GM19467 (cell line): ENCODE measurements at regions not wholly inside any gene's neighbourhood (a gene's known extent, or its start where the extent isn't known, plus 50 kb on each side); places are given as distances from the start of the nearest gene placed in this dataset.
"Not testable (repeated sequence)": the region's sequence is repeated elsewhere in the genome, so short reads cannot be mapped to it uniquely, and the experiment has no call there.

ENCODE experiments used
- ATAC-seq: cut with Tn5 transposase; IDR thresholded peaks from one replicate; pipeline ENCODE4 v1.9.1; 2021; ENCODE audit warnings: mild to moderate bottlenecking, moderate library complexity; ENCODE audit not compliant: unreplicated experiment

DNA sequence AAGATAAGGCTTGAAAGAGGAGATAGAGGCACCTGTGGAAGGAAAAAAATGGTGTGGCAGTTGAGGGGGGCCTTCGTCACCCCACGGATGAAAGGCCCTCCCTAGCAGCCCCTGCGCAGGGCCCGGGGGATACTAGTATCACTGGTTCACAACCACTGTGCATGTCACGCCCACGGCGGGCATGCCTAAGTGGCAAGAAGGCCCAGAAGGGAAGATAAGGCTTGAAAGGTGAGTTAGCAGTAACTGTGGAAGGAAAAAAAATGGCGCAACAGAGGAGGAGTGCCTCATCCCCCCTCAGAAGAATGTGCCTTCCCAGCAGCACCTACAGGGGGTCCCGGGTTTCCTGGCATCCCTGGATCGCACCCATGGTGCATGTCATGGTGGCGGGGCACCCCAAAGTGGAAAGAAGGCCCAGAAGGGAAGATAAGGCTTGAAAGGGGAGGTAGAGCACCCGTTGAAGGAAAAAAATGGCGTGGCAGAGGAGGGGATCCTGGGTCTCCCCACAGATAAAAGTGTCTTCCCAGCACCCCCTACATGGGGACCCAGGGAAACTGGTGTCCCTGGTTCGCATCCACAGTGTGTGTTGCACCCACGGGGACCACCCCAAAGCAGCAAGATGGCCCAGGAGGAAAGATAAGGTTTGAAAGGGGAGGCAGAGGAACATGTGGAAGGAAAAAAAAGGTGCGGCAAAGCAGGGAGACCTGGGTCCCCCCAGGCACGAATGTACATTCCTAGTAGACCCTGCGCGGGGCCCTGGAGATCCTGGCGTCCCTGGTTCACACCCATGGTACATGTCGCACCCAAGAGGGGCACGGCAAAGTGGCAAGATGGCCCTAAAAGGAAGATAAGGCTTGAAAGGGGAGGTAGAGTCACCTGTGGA, 279.2 kb downstream of the ALG10 start:
- ATAC-seq: no peak

DNA sequence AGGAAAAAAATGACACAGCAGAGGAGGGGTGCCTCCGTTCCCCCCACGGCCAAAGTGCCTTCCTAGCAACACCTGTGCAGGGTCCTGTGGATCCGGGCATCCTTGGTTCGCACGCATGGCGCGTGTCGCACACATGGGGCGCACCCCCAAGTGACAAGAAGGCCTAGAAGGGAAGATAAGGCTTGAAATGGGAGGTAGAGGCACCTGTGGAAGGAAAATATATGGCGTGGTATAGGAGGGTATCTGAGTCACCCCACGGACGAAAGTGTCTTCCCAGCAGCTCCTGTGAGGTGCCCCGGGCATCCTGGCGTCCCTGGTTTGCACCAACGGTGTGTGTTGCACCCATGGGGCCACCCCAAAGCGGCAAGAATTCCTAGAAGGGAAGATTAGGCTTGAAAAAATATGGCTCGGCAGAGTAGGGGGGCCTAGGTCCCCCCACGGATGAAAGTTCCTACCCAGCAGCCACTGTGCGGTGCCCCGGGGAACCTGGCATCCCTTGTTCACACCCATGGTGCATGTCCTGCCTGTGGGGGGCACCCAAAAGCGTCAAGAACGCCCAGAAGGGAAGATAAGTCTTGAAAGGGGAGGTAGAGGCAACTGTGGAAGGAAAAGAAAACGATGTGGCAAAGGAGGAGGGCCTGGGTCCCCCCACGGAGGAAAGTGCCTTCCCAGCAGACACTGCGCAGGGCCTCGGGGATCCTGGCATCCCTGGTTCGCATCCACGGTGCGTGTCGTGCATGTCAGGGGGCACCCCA, 280.0 kb downstream of the ALG10 start:
- ATAC-seq: no peak

DNA sequence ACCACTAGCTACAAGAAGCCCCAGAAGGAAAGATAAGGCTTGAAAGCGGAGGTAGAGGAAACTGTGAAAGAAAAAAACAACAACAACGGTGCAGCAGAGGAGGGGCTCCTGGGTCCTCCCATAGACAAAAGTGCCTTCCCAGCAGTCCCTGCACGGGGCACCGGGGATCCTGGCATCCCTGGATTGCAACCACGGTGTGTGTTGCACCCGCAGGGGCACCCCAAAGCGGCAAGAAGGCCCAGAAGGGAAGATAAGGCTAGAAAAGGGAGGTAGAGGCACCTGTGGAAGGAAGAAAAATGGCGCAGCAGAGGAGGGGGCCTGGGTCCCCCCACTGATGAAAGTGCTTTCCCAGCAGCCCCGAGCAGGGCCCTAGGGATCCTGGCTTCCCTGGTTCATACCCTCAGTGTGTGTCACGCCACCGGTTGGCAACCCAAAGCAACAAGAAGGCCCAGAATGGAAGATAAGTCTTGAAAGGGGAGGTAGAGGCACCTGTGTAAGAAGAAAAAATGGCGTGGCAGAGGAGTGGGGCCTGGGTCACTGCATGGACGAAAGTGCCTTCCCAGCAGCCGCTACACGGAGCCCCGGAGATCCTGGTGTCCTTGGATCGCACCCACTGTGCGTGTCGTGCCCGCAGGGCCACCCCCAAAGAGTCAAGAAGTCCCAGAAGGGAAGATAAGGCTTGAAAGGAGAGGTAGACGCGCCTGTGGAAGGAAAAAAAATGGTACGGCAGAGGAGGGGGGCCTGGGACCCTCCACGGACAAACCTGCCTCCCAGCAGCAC, 281.0 kb downstream of the ALG10 start:
- ATAC-seq: no peak

DNA sequence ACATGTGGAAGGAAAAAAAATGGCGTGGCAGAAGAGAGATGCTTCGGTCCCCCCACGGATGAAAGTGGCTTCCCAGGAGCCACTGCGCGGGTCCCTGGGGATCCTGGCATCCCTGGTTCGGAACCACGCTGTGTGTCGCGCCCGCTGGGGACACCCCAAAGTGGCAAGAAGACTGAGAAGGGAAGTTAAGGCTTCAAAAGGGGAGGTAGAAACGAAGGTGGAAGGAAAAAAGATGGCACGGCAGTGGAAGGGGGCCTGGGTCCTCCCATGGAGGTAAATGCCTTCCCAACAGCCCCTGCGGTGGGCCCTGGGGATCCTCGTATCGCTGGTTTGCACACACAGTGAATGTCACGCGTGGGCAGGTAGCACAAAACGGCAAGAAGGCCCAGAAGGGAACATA, 281.7 kb downstream of the ALG10 start:
- no peak for ATAC-seq

DNA sequence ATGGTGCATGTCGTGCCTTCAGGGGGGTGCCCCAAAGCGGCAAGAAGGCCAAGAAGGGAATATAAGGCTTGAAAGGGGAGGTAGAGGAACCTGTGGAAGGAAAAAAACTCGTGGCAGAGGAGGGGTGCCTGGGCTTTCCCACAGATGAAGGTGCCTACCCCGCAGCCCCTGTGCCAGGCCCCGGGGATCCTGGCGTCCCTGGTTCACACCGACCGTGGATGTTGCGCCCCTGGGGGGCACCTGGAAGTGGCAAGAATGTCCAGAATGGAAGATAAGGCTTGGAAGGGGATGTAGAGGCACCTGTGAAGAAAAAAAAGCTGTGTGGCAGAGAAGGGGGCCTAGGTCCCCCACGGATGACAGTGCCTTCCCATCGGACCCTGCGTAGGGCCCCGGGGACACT, 282.2 kb downstream of the ALG10 start:
- ATAC-seq: no peak

DNA sequence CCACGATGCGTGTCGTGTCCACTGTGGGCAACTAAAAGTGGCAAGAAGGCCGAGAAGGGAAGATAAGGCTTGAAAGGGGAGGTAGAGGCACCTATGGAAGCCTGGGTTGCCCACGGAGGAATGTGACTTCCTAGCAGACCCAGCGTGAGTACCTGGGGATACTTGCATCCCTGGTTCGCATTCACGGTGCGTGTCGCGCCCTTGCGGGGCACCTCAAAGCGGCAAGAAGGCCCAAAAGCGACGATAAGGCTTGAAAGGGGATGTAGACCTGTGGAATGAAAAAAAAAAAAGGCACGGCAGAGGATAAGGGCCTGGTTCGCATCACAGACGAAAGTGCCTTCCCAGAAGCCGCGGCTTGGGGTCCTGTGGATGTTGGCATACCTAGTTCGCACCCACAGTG, 282.9 kb downstream of the ALG10 start:
- no peak for ATAC-seq

DNA sequence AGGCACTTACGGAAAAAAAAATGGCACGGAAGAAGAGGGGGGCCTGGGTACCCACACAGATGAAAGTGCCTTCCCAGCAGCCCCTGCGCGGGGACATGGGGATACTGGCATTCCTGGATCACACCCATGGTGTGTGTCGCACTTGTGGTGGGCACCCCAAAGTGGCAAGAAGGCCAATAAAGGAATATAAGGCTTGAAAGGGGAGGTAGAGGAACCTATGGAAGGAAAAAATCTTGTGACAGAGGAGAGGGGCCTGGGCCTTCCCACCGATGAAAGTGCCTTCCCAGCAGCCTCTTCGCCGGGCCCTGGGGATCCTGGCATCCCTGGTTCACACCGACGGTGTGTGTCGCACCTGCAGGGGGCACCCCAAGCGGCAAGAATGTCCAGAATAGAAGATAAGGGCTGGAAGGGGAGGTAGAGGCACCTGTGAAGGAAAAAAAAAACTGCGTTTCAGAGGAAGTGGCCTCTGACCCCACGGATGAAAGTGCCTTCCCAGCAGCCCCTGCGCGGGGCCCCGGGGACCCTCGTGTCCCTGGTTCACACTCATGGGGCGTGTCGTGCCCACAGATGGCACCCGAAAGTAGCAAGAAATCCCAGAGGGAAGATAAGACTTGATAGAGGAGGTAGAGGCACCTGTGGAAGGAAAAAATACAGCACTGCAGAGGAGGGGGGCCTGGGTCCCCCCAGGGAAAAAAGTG, 284.0 kb downstream of the ALG10 start:
- ATAC-seq: no peak

DNA sequence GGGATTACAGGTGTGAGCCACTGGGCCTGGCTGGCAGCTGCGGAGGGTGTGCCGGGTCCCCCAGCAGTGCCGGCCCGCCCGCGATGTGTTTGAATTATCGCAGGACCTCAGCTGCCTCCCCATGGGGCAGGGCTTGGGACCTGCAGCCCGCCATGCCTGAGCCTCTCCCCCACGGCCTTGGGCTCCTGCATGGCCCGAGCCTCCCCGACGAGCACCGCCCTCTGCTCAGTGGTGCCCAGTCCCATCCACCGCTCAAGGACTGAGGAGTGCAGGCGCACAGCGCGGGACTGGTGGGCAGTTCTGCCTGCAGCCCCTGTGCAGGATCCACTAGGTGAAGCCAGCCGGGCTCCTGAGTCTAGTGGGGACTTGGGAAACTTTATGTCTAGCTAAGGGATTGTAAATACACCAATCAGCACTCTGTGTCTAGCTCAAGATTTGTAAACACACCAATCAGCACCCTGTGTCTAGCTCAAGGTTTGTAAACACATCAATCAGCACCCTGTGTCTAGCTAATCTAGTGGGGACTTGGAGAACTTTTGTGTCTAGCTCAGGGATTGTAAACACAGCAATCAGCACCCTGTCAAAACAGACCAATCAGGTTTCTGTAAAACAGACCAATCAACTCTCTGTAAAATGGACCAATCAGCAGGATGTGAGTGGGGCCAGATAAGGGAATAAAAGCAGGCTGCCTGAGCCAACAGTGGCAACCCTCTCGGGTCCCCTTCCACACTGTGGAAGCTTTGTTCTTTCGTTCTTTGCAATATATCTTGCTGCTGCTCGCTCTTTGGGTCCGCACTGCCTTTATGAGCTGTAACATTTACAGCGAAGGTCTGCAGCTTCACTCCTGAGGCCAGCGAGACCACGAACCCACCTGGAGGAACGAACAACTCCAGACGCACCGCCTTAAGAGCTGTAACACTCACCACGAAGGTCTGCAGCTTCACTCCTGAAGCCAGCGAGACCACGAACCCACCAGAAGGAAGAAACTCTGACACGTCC, 287.8 kb downstream of the ALG10 start:
- ATAC-seq: not testable (repeated sequence)

DNA sequence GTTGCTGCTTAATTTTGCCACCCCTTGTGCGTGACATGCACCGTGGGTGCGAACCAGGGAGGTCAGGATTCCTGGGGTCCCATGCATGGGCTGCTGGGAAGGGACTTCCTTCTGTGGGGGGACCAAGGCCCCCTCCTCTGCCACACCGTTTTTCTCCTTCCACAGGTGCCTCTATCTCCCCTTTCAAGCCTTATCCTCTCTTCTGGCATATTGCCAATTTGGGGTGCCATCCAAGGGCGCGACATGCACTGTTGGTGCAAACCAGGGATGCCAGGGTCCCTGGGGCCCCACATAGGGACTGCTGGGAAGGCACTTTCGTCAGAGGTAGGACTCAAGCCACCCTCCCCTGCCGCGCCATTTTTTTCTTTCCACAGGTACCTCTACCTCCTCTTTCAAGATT, 289.0 kb downstream of the ALG10 start:
- ATAC-seq: no peak

DNA sequence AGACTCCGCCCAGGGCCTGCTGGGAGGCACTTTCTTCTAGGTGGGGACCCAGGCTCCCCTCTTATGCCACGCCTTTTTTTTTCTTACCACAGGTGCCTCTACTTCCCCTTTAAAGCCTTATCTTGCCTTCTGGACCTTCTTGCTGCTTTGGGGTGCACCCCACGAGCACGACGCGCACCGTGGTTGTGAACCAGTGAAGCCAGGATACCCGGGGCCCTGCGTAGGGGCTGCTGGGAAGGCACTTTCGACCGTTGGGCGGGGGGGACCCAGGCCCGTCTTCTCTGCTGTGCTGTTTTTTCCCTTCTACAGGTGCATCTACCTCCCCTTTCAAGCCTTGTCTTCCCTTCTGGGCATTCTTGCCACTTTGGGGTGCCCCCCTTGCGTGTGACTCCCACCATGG, 305.4 kb downstream of the ALG10 start:
- no peak for ATAC-seq

DNA sequence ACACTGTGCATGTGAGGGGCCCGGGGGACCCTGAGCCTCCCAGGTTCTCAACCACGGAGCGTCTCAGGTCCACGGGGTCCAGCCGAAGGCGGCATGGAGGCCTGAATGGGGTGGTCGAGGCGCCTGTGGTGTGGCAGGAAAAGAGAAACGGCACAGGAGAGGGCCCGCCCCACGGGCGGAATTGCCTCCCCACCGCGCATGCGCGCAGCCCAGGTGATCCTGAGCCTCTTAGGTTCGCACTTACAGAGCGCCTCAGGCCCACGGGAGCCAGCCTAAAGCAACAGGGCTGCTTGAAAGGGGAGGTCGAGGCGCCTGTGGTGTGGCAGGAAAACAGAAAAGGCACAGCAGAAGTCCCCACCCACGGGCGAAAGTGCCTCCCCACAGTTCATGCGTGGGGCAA, 311.0 kb downstream of the ALG10 start:
- ATAC-seq: no peak

DNA sequence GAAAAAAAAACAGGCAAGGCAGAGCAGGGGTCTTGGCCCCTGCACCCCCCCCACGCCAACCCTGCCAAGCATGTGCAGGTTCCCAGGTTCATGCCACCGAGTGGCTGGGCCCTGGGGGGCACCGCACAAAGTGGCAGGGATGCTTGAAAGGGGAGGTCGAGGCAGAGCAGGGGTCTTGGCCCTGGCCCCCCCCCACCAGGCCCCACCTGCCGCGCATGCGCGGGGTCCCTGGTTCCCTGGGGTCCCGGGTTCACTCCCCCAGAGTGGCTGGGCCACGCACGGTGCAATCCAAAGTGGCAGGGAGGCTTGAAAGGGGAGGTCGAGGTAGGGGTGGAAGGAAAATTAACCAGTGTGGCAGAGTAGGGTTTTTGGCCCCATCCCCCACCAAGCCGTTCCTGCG, 312.2 kb downstream of the ALG10 start:
- no peak for ATAC-seq

DNA sequence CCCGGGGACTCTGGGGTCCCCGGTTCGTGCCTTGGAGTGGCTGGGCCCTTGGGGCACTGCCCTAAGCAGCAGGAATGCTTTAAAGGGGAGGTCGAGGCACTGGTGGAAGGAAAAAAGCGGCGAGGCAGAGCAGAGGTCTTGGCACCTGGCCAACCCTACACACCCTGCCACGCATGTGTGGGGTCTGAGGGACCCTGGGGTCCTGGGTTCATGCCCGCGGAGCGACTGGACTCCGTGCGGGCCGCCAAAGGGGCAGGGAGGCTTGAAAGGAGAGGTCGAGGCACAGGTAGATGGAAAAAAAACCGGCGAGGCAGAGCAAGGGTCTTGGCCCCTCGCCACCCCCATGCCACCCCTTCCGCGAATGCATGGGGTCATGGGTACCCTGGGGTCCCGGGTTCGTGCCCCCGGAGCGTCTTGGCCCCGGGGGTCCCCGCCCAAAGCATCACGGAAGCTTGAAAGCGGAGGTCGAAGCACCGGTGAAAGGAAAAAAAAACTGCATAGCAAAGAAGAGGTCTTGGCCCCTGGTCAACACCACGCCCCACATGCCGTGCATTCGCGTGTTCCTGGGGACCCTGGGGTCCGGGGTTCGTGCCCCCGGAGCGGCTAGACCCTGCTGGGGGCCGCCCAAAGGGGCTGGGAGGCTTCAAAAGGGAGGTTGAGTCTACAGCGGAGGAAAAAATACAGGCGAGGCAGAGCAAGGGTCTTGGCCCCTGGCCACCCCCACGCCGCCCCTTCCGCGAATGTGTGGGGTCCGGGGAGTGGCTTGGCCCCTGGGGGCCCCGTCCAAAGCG, 312.9 kb downstream of the ALG10 start:
- ATAC-seq: no peak

DNA sequence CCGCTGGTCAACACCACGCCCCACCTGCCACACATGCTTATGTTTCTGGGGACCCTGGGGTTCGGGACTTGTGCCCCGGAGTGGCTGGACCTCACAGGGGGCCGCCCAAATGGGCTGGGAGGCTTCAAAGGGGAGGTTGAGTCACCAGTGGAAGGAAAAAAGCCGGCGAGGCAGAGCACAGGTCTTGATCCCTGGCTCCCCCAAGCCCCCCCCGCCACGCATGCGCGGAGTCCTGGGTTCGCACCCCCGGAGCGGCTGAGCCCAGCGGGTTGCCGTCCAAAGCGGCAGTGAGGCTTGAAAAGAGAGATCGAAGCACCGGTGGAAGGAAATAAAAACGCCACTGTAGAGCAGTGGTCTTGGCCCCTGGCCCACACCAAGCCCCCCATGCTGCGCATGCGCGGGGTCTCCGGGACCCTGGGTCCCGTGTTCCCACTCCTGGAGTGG, 313.5 kb downstream of the ALG10 start:
- ATAC-seq: no peak

DNA sequence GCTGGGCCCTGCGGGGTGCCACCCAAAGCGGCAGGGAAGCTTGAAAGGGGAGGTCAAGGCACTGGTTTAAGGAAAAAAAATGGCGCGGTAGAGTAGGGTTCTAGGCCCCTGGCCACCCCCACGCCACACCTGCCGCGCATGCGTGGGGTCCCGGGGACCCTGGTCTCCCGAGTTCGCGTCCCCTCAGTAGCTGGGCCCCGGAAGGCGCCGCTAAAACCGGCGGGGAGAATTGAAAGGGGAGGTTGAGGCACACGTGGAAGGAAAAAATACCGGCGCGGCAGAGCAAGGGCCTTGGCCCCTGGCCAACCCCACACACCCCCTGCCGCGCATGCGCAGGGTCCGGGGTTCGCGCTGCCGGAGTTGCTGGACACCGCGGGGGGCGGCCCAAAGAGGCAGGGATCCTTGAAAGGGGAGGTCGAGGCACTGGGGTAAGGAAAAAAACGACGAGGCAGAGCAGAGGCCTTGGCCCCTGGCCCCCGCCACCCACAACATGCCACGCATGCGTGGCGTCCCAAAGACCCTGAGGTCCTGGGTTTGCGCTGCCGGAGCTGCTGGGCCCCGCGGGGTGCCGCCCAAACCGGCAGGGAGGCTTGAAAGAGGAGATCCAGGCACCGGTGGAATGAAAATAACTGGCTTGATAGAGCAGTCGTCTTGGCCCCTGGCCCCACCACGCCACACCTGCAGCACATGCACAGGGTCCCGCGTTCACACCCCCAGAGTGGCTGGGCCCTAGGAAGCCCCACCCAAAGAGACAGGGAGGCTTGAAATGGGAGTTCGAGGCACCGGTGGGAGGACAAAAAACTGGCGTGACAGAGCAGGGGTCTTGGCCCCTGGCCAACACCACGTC, 314.5 kb downstream of the ALG10 start:
- ATAC-seq: no peak

DNA sequence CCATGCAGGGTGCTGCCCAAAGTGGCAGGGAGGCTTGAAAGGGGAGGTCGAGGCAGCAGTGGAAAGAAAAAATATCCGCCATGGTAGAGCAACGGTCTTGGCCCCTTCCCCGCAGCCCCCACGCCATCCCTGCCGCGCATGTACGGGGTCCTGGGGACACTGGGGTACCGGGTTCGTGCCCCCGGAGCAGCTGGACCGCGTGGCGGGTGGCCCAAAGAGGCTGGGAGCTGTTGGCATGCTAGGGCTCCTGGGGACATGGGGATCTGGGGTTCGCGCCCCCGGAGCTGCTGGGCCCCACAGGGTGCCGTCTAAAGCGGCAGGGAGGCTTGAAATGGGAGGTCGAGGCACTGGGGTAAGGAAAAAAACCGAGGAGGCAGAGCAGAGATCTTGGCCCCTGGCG, 316.5 kb downstream of the ALG10 start:
- no peak for ATAC-seq

DNA sequence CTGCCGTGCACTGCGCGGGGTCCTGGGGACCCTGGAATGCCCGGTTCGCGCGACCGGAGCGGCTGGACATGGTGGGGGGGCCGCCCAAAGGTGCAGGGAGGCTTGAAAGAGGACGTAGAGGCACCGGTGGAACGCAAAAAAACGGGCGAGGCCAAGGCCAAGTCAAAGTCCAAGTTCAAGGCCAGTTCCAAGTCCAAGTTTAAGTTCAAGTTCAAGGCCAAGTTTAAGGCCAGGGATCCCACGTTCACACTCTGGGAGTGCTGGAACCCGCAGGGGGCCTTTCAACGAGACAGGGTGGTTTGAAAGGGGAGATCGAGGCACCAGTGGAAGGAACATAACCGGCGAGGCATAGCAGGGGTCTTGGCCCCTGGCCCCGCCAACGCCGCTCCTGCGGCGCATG, 317.6 kb downstream of the ALG10 start:
- ATAC-seq: no peak
